Heart left ventricle (tissue), 16 donors: ENCODE measurements at regions not wholly inside any gene's neighbourhood (a gene's known extent, or its start where the extent isn't known, plus 50 kb on each side); places are given as distances from the start of the nearest gene placed in this dataset.

ENCODE experiments used
- ATAC-seq, 4 donors: fragments of 200-7000 bp; cut with Tn5 transposase; one replicate each; pipeline ENCODE4 v1.9.1; 2020 to 2022; ENCODE audit warnings: moderate library complexity in 4 of 4, mild to moderate bottlenecking in 3 of 4, moderate number of reproducible peaks in 1 of 4
- DNase-seq, 5 donors: peaks; one replicate each; pipeline ENCODE4 v3.0.0-alpha.2; 2020
- H3K27ac ChIP-seq, 12 donors: fragments of 200-600 bp; sonication (generic) in 4 of 12; one replicate each; pipeline versions ENCODE4 v1.5.0 to v1.8.0; 2016 to 2022; ENCODE audit warnings: mild to moderate bottlenecking in 2 of 12
- H3K27me3 ChIP-seq, 9 donors: fragments of 200-600 bp; sonication (generic) in 2 of 9; one replicate each; pipeline versions ENCODE4 v1.5.1 to v1.8.0; 2016 to 2022; ENCODE audit warnings: mild to moderate bottlenecking in 3 of 9
- H3K36me3 ChIP-seq, 9 donors: fragments of 200-600 bp; sonication (generic) in 2 of 9; one replicate each; pipeline versions ENCODE4 v1.5.0 to v1.8.0; 2018 to 2022; ENCODE audit warnings: mild to moderate bottlenecking in 2 of 9
- H3K4me1 ChIP-seq, 12 donors: fragments of 200-600 bp; sonication (generic) in 4 of 12; one replicate each; pipeline versions ENCODE4 v1.5.0 to v1.8.0; 2016 to 2022; ENCODE audit warnings: mild to moderate bottlenecking in 3 of 12
- H3K4me3 ChIP-seq, 12 donors: fragments of 200-600 bp; sonication (generic) in 4 of 12; one replicate each; pipeline versions ENCODE4 v1.5.0 to v1.8.0; 2017 to 2022; ENCODE audit warnings: mild to moderate bottlenecking in 9 of 12, moderate library complexity in 4 of 12
- H3K9me3 ChIP-seq, 12 donors: fragments of 200-600 bp; sonication (generic) in 4 of 12; one replicate each; pipeline versions ENCODE4 v1.5.0 to v1.8.0; 2016 to 2022; ENCODE audit warnings: mild to moderate bottlenecking in 1 of 12
- CTCF ChIP-seq, 12 donors: fragments of 200-600 bp; sonication (generic) in 4 of 12; IDR thresholded peaks; one replicate each; pipeline versions ENCODE4 v1.5.0 to v1.8.0; 2018 to 2022; ENCODE audit warnings: antibody characterized with exemption in 12 of 12, mild to moderate bottlenecking in 5 of 12
- POLR2A ChIP-seq, 2 donors: fragments of 450-650 bp; IDR thresholded peaks; one replicate each; pipeline ENCODE4 v1.6.1; 2017; ENCODE audit warnings: antibody characterized with exemption in 2 of 2, mild to moderate bottlenecking in 2 of 2, moderate library complexity in 2 of 2
- WGBS, 4 donors: extraction: QIAGEN DNeasy Blood & Tissue Kit in 2 of 4; methylation state at CpG; one replicate each; pipeline versions ENCODE4 v1.1.5 to v1.1.7; 2013 to 2018; 5-methylcytosine and 5-hydroxymethylcytosine counted together
- intact Hi-C, 10 donors: fragments of 100-400 bp; cut with DNase I; formaldehyde crosslinking; loops; one replicate each; pipeline versions ENCODE4 v1.11.1 to v1.14.2; 2022
- donor health status: ischemic (EF 13 %, LVEDD 7.1; RV severe dilation, severe dysfunction).
- donor health status: healthy with polysubstance abuse.
- donor health status: DM: no; HTN: yes; CAD: no.
- donor health status: DM: no; HTN: no; CAD: no.
- donor health status: ischemic (EF 25% LVEDD 6.9; RV normal size, moderate dysfunction).
- donor health status: ischemic (EF 25% LVEDD 5.7; RV mildly dilated, moderate dysfunction).
- donor health status: healthy.
- donor health status: DM: yes; HTN: yes; CAD: no.
- donor health status: ischemic (EF 35%, LVEDD 5.7; RV mildly dilated, moderate dysfunction).
- donor health status: nonischemic (EF 11% LVEDD 7.7; RV severe dilation, severe dysfunction).
- donor health status: DM: yes; HTN: yes; CAD: no.
- donor health status: PGD.
- donor health status: ischemic (EF 29% LVEDD 5.4; RV normal size, mild dysfunction).
- donor health status: nonischemic (EF 23%, LVEDD 6.1; RV moderate dilation, normal function).

- TF ChIP-seq CTCF (IDR thresholded peaks at IDR 0.05) = no peak
- no peak for TF ChIP-seq POLR2A (IDR thresholded peaks at IDR 0.05)
- 51 to 68% (median 55%) methylated on average over 6 of the region's 6 CpGs for WGBS, 4 donors
- H3K9me3 ChIP-seq = no peaks in the 10 kb centered on the region
- ATAC-seq (no peak), DNase-seq (no peak)
- H3K27me3 ChIP-seq = peaks cover 0 to 51% (median 8%) of the 10 kb centered on the region in 9 donors
- H3K27ac ChIP-seq = no peak overlapping the region
- no peak overlapping the region for H3K4me3 ChIP-seq
- intact Hi-C loops = no loop called here
- no peaks in the 10 kb centered on the region for H3K36me3 ChIP-seq
- no peaks in the 10 kb centered on the region for H3K4me1 ChIP-seq
Observed at GRCh38 chr1:37294529-37294928, 179.9 kb upstream of the ZC3H12A start.

GRCh38 chr1:37298769-37299168, 175.6 kb upstream of the ZC3H12A start:
- H3K4me3 ChIP-seq = no peak overlapping the region
- TF ChIP-seq POLR2A (IDR thresholded peaks at IDR 0.05) (no peak), CTCF (IDR thresholded peaks at IDR 0.05) (no peak)
- no peak overlapping the region for H3K27ac ChIP-seq
- 53 to 59% (median 58%) methylated on average over 6 of the region's 6 CpGs for WGBS, 4 donors
- H3K9me3 ChIP-seq = no peaks in the 10 kb centered on the region
- peaks cover 0 to 54% (median 6%) of the 10 kb centered on the region in 9 donors for H3K27me3 ChIP-seq
- ATAC-seq (no peak), DNase-seq (no peak)
- H3K36me3 ChIP-seq = no peaks in the 10 kb centered on the region
- intact Hi-C loops = no loop called here
- no peaks in the 10 kb centered on the region for H3K4me1 ChIP-seq

GRCh38 chr1:37299216-37299615, 175.2 kb upstream of the ZC3H12A start:
- TF ChIP-seq POLR2A (IDR thresholded peaks at IDR 0.05) = no peak
- H3K4me3 ChIP-seq = no peak overlapping the region
- H3K27me3 ChIP-seq = peaks cover 0 to 50% (median 6%) of the 10 kb centered on the region in 9 donors
- no peaks in the 10 kb centered on the region for H3K36me3 ChIP-seq
- DNase-seq (no peak), ATAC-seq (no peak)
- intact Hi-C loops = no loop called here
- no peaks in the 10 kb centered on the region for H3K9me3 ChIP-seq
- no peak overlapping the region for H3K27ac ChIP-seq
- H3K4me1 ChIP-seq = no peaks in the 10 kb centered on the region
- WGBS, 4 donors = 68 to 87% (median 79%) methylated on average over 4 to 5 of the region's 5 CpGs

DNA sequence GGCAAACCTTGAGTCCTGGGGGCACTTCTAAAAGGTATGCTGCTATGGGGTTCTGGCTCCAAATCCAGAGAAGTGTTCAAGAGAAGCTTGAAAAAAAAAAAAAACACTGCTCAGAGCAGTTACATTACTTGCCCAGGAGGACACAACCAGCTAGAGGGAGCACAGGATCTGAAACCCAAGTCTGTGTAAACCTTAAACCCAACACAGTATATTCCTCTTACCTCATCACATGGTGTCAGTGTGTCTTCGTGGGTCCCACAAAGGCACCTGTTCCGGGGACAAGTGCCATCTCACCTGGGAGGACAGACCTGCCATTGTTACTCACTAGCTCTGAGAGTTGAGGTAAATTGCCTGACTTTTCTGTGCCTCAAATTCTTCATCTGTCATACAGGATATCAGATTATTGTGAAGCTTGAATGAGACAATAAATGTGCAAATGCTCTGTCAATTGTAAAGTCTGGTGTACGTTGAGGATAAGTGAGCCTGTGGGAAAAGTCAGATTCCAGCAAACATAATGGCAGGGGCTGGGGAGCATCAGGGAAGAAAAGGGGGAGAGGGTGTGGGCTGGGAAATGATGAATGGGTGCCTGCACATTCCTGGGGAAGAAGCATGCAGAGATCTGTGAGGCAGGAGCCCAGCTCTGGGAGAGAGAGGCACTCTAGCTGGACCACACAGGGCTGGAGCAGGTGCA, 170.4 kb upstream of the ZC3H12A start:
- Histone ChIP-seq H3K9me3 (no peaks in the 10 kb centered on the region), H3K4me1 (no peaks in the 10 kb centered on the region), H3K4me3 (no peak overlapping the region), H3K27ac (no peak overlapping the region), H3K36me3 (no peaks in the 10 kb centered on the region), H3K27me3 (peaks cover 0 to 32% (median 3%) of the 10 kb centered on the region in 9 donors)
- no peak for ATAC-seq
- DNase-seq = no peak
- WGBS, 4 donors = 42 to 55% (median 46%) methylated on average over 2 to 3 of the region's 3 CpGs
- TF ChIP-seq CTCF (IDR thresholded peaks at IDR 0.05) (no peak), POLR2A (IDR thresholded peaks at IDR 0.05) (no peak)
- intact Hi-C loops = no loop called here

GRCh38 chr1:37305108-37305507, 169.3 kb upstream of the ZC3H12A start:
- Histone ChIP-seq H3K27me3 (peaks cover 0 to 35% (median 3%) of the 10 kb centered on the region in 9 donors), H3K9me3 (no peaks in the 10 kb centered on the region), H3K4me1 (no peaks in the 10 kb centered on the region), H3K27ac (no peak overlapping the region), H3K36me3 (no peaks in the 10 kb centered on the region), H3K4me3 (no peak overlapping the region)
- WGBS, 4 donors = 81 to 90% (median 88%) methylated on average over 1 of the region's 1 CpG
- ATAC-seq (no peak), DNase-seq (no peak)
- intact Hi-C loops = no loop called here
- TF ChIP-seq POLR2A (IDR thresholded peaks at IDR 0.05) (no peak), CTCF (IDR thresholded peaks at IDR 0.05) (no peak)
